ENCODE measurements at regions not wholly inside any gene's neighbourhood (a gene's known extent, or its start where the extent isn't known, plus 50 kb on each side); places are given as distances from the start of the nearest gene placed in this dataset.

DNA sequence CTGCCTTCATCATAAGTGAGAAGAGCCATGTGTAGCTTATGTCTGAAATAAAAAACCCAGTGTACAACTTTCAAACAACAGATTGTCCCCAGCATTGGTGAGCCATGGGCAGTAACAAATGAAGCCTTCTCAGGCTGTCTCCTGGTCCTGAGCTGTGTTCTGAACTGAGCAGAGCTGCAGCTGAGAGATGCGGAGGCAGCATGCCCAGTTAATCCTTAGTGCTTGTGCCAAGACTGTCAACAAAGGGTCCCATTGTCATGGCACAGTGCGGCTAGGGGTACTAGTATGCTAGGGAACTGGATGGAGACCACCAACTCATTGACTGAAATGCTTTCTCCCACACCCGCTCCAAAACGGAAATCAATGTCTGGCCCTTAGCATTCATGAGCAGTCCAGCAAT lies 154.3 kb downstream of the RMST start:
- TF ChIP-seq EZH2phosphoT487 (IDR thresholded peaks at IDR 0.05; ENCODE audit: borderline replicate concordance, low read length), result no peak
- TF ChIP-seq, protein P1, sequence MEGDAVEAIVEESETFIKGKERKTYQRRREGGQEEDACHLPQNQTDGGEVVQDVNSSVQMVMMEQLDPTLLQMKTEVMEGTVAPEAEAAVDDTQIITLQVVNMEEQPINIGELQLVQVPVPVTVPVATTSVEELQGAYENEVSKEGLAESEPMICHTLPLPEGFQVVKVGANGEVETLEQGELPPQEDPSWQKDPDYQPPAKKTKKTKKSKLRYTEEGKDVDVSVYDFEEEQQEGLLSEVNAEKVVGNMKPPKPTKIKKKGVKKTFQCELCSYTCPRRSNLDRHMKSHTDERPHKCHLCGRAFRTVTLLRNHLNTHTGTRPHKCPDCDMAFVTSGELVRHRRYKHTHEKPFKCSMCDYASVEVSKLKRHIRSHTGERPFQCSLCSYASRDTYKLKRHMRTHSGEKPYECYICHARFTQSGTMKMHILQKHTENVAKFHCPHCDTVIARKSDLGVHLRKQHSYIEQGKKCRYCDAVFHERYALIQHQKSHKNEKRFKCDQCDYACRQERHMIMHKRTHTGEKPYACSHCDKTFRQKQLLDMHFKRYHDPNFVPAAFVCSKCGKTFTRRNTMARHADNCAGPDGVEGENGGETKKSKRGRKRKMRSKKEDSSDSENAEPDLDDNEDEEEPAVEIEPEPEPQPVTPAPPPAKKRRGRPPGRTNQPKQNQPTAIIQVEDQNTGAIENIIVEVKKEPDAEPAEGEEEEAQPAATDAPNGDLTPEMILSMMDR (IDR thresholded peaks at IDR 0.05; ENCODE audit: low read depth, low read length, poor library complexity, severe bottlenecking), result no peak

GRCh38 chr12:97628962-97629361 lies 166.4 kb downstream of the RMST start:
- H3K27ac ChIP-seq (ENCODE audit: low read depth, low read length), result no peak overlapping the region
- no peak for TF ChIP-seq EZH2phosphoT487 (IDR thresholded peaks at IDR 0.05; ENCODE audit: borderline replicate concordance, low read length)
- TF ChIP-seq, protein P1 (IDR thresholded peaks at IDR 0.05; ENCODE audit: low read depth, low read length, poor library complexity, severe bottlenecking), result no peak
- H3K9me3 ChIP-seq (ENCODE audit: control insufficient read depth, insufficient read depth, low read length), result no peaks in the 10 kb centered on the region
- H4K20me1 ChIP-seq (ENCODE audit: control insufficient read depth, insufficient read depth, low read depth, low read length), result no peaks in the 10 kb centered on the region
- no peaks in the 10 kb centered on the region for H3K4me1 ChIP-seq (ENCODE audit: control insufficient read depth, low read length)
- H3K79me2 ChIP-seq (ENCODE audit: control insufficient read depth, low read length), result no peaks in the 10 kb centered on the region
- no peaks in the 10 kb centered on the region for H3F3A ChIP-seq (ENCODE audit: control insufficient read depth, insufficient read depth)
- no peak overlapping the region for H3K4me3 ChIP-seq (ENCODE audit: low read length)
- H3K4me2 ChIP-seq (ENCODE audit: low read length), result no peak overlapping the region
- no peaks in the 10 kb centered on the region for H3K27me3 ChIP-seq (ENCODE audit: control insufficient read depth, low read length)
- H3K9me2 ChIP-seq (replicated peaks; ENCODE audit: control insufficient read depth, low read length), result no peaks in the 10 kb centered on the region
- no peaks in the 10 kb centered on the region for H3K36me3 ChIP-seq (ENCODE audit: control insufficient read depth, low read length)

More for the DNA sequence above, 154.3 kb downstream of the RMST start:
- Histone ChIP-seq H3K4me3 (ENCODE audit: low read length) (no peak overlapping the region), H3K4me2 (ENCODE audit: low read length) (no peak overlapping the region), H3K36me3 (ENCODE audit: control insufficient read depth, low read length) (no peaks in the 10 kb centered on the region), H3K4me1 (ENCODE audit: control insufficient read depth, low read length) (no peaks in the 10 kb centered on the region), H3K79me2 (ENCODE audit: control insufficient read depth, low read length) (no peaks in the 10 kb centered on the region), H3K9me2 (replicated peaks; ENCODE audit: control insufficient read depth, low read length) (no peaks in the 10 kb centered on the region), H3K27ac (ENCODE audit: low read depth, low read length) (no peak overlapping the region), H4K20me1 (ENCODE audit: control insufficient read depth, insufficient read depth, low read depth, low read length) (no peaks in the 10 kb centered on the region), H3K9me3 (ENCODE audit: control insufficient read depth, insufficient read depth, low read length) (no peaks in the 10 kb centered on the region), H3K27me3 (ENCODE audit: control insufficient read depth, low read length) (no peaks in the 10 kb centered on the region), H3F3A (ENCODE audit: control insufficient read depth, insufficient read depth) (no peaks in the 10 kb centered on the region)

- Histone ChIP-seq H3K27ac (ENCODE audit: low read depth, low read length) (no peak overlapping the region), H3K36me3 (ENCODE audit: control insufficient read depth, low read length) (no peaks in the 10 kb centered on the region), H3K9me2 (replicated peaks; ENCODE audit: control insufficient read depth, low read length) (no peaks in the 10 kb centered on the region), H3K4me1 (ENCODE audit: control insufficient read depth, low read length) (no peaks in the 10 kb centered on the region), H4K20me1 (ENCODE audit: control insufficient read depth, insufficient read depth, low read depth, low read length) (no peaks in the 10 kb centered on the region), H3K79me2 (ENCODE audit: control insufficient read depth, low read length) (no peaks in the 10 kb centered on the region), H3K27me3 (ENCODE audit: control insufficient read depth, low read length) (no peaks in the 10 kb centered on the region), H3K4me3 (ENCODE audit: low read length) (no peak overlapping the region), H3K9me3 (ENCODE audit: control insufficient read depth, insufficient read depth, low read length) (no peaks in the 10 kb centered on the region), H3K4me2 (ENCODE audit: low read length) (no peak overlapping the region), H3F3A (ENCODE audit: control insufficient read depth, insufficient read depth) (no peaks in the 10 kb centered on the region)
- TF ChIP-seq, protein P1 (IDR thresholded peaks at IDR 0.05; ENCODE audit: low read depth, low read length, poor library complexity, severe bottlenecking), result no peak
- TF ChIP-seq EZH2phosphoT487 (IDR thresholded peaks at IDR 0.05; ENCODE audit: borderline replicate concordance, low read length), result no peak
Observed at GRCh38 chr12:97629382-97629781, 166.8 kb downstream of the RMST start.

GRCh38 chr12:97630356-97630755 lies 167.8 kb downstream of the RMST start:
- Histone ChIP-seq H3F3A (ENCODE audit: control insufficient read depth, insufficient read depth) (no peaks in the 10 kb centered on the region), H3K27me3 (ENCODE audit: control insufficient read depth, low read length) (no peaks in the 10 kb centered on the region), H4K20me1 (ENCODE audit: control insufficient read depth, insufficient read depth, low read depth, low read length) (no peaks in the 10 kb centered on the region), H3K27ac (ENCODE audit: low read depth, low read length) (no peak overlapping the region), H3K36me3 (ENCODE audit: control insufficient read depth, low read length) (no peaks in the 10 kb centered on the region), H3K9me3 (ENCODE audit: control insufficient read depth, insufficient read depth, low read length) (no peaks in the 10 kb centered on the region), H3K79me2 (ENCODE audit: control insufficient read depth, low read length) (no peaks in the 10 kb centered on the region), H3K4me3 (ENCODE audit: low read length) (no peak overlapping the region), H3K4me2 (ENCODE audit: low read length) (no peak overlapping the region), H3K4me1 (ENCODE audit: control insufficient read depth, low read length) (no peaks in the 10 kb centered on the region), H3K9me2 (replicated peaks; ENCODE audit: control insufficient read depth, low read length) (no peaks in the 10 kb centered on the region)
- TF ChIP-seq, protein P1 (IDR thresholded peaks at IDR 0.05; ENCODE audit: low read depth, low read length, poor library complexity, severe bottlenecking), result no peak
- no peak for TF ChIP-seq EZH2phosphoT487 (IDR thresholded peaks at IDR 0.05; ENCODE audit: borderline replicate concordance, low read length)

All from DOHH2 (cell line).